ENCODE measurements at regions not wholly inside any gene's neighbourhood (a gene's known extent, or its start where the extent isn't known, plus 50 kb on each side); places are given as distances from the start of the nearest gene placed in this dataset.

- Histone ChIP-seq H3K4me3 (ENCODE audit: low read length in 2 of 2) (no peak overlapping the region), H3K27ac (ENCODE audit: low read depth, low read length) (no peak overlapping the region), H3K27me3 (ENCODE audit: insufficient read depth, low read length) (no peaks in the 10 kb centered on the region), H3K9me3 (ENCODE audit: control insufficient read depth in 1 of 2, low read length in 2 of 2) (no peaks in the 10 kb centered on the region), H3K4me1 (ENCODE audit: insufficient read depth, low read length) (no peaks in the 10 kb centered on the region), H3K36me3 (ENCODE audit: insufficient read depth, low read length) (no peaks in the 10 kb centered on the region)
- POLR2A ChIA-PET (ENCODE audit: partially characterized antibody): no interaction called here
- no peaks in the 10 kb centered on the region for H3K27me3 Mint-ChIP-seq
- no peak for DNase-seq
- no peaks in the 10 kb centered on the region for H3K4me1 Mint-ChIP-seq
- peaks cover 23 to 26% of the 10 kb centered on the region in 2 donors for H3K36me3 Mint-ChIP-seq
- intact Hi-C loops (cut with micrococcal nuclease): no loop called here
- no peak overlapping the region for H3K4me3 Mint-ChIP-seq
- CTCF ChIA-PET (ENCODE audit: partially characterized antibody): no interaction called here
- H3K9me3 Mint-ChIP-seq: peaks cover 0 to 3% (median 0%) of the 10 kb centered on the region in 8 donors
- H3K27ac Mint-ChIP-seq: no peak overlapping the region
These were observed 133.3 kb upstream of the PWP1 start for GRCh38 chr12:107552263-107552662.

- Histone ChIP-seq H3K36me3 (ENCODE audit: insufficient read depth, low read length) (no peaks in the 10 kb centered on the region), H3K9me3 (ENCODE audit: control insufficient read depth in 1 of 2, low read length in 2 of 2) (no peaks in the 10 kb centered on the region), H3K27me3 (ENCODE audit: insufficient read depth, low read length) (no peaks in the 10 kb centered on the region), H3K4me3 (ENCODE audit: low read length in 2 of 2) (no peak overlapping the region), H3K27ac (ENCODE audit: low read depth, low read length) (no peak overlapping the region), H3K4me1 (ENCODE audit: insufficient read depth, low read length) (no peaks in the 10 kb centered on the region)
- CTCF ChIA-PET (ENCODE audit: partially characterized antibody): no interaction called here
- H3K27me3 Mint-ChIP-seq: no peaks in the 10 kb centered on the region
- POLR2A ChIA-PET (ENCODE audit: partially characterized antibody): no interaction called here
- peaks cover 15% of the 10 kb centered on the region in 2 donors for H3K36me3 Mint-ChIP-seq
- no peak overlapping the region for H3K4me3 Mint-ChIP-seq
- no peak overlapping the region for H3K27ac Mint-ChIP-seq
- H3K9me3 Mint-ChIP-seq: peaks cover 0 to 3% (median 0%) of the 10 kb centered on the region in 8 donors
- intact Hi-C loops (cut with micrococcal nuclease): no loop called here
- no peaks in the 10 kb centered on the region for H3K4me1 Mint-ChIP-seq
- DNase-seq: no peak
These were observed 132.3 kb upstream of the PWP1 start for GRCh38 chr12:107553211-107553765.

GRCh38 chr12:107554941-107555340 lies 130.7 kb upstream of the PWP1 start:
- ChIA-PET POLR2A (ENCODE audit: partially characterized antibody) (no interaction called here), CTCF (ENCODE audit: partially characterized antibody) (interaction anchor here (1.4 kb wide), 1 partner anchor 10 kb away, joined by 3 read pairs; no protein-coding TSS in a partner anchor)
- Mint-ChIP-seq H3K4me3 (no peak overlapping the region), H3K9me3 (peaks cover 0 to 2% (median 0%) of the 10 kb centered on the region in 8 donors), H3K4me1 (no peaks in the 10 kb centered on the region), H3K27ac (no peak overlapping the region), H3K27me3 (no peaks in the 10 kb centered on the region), H3K36me3 (peaks cover 7 to 10% of the 10 kb centered on the region in 2 donors)
- H3K36me3 ChIP-seq (ENCODE audit: insufficient read depth, low read length): no peaks in the 10 kb centered on the region
- no peak overlapping the region for H3K27ac ChIP-seq (ENCODE audit: low read depth, low read length)
- no peaks in the 10 kb centered on the region for H3K4me1 ChIP-seq (ENCODE audit: insufficient read depth, low read length)
- no peaks in the 10 kb centered on the region for H3K9me3 ChIP-seq (ENCODE audit: control insufficient read depth in 1 of 2, low read length in 2 of 2)
- H3K4me3 ChIP-seq (ENCODE audit: low read length in 2 of 2): no peak overlapping the region
- no peaks in the 10 kb centered on the region for H3K27me3 ChIP-seq (ENCODE audit: insufficient read depth, low read length)
- intact Hi-C loops (cut with micrococcal nuclease): no loop called here
- no peak for DNase-seq

- POLR2A ChIA-PET (ENCODE audit: partially characterized antibody): no interaction called here
- no peaks in the 10 kb centered on the region for H3K4me1 Mint-ChIP-seq
- H3K36me3 Mint-ChIP-seq: peaks cover 3 to 8% of the 10 kb centered on the region in 2 donors
- CTCF ChIA-PET (ENCODE audit: partially characterized antibody): interaction anchor here (1.1 kb wide), 1 partner anchor 9 kb away, joined by 3 read pairs; no protein-coding TSS in a partner anchor
- Histone ChIP-seq H3K36me3 (ENCODE audit: insufficient read depth, low read length) (no peaks in the 10 kb centered on the region), H3K4me3 (ENCODE audit: low read length in 2 of 2) (no peak overlapping the region), H3K4me1 (ENCODE audit: insufficient read depth, low read length) (no peaks in the 10 kb centered on the region), H3K9me3 (ENCODE audit: control insufficient read depth in 1 of 2, low read length in 2 of 2) (no peaks in the 10 kb centered on the region), H3K27ac (ENCODE audit: low read depth, low read length) (no peak overlapping the region), H3K27me3 (ENCODE audit: insufficient read depth, low read length) (no peaks in the 10 kb centered on the region)
- no peak overlapping the region for H3K4me3 Mint-ChIP-seq
- no peak overlapping the region for H3K27ac Mint-ChIP-seq
- DNase-seq: no peak
- no peaks in the 10 kb centered on the region for H3K9me3 Mint-ChIP-seq
- intact Hi-C loops (cut with micrococcal nuclease): no loop called here
- H3K27me3 Mint-ChIP-seq: no peaks in the 10 kb centered on the region
These were observed 128.6 kb upstream of the PWP1 start for GRCh38 chr12:107557026-107557425.

GRCh38 chr12:107557589-107558100 lies 128.0 kb upstream of the PWP1 start:
- H3K4me1 ChIP-seq (ENCODE audit: insufficient read depth, low read length): no peaks in the 10 kb centered on the region
- H3K4me1 Mint-ChIP-seq: no peaks in the 10 kb centered on the region
- H3K4me3 Mint-ChIP-seq: no peak overlapping the region
- CTCF ChIA-PET (ENCODE audit: partially characterized antibody): interaction anchor here (1.1 kb wide), 1 partner anchor 8 kb away, joined by 3 read pairs; no protein-coding TSS in a partner anchor
- no peaks in the 10 kb centered on the region for H3K27me3 ChIP-seq (ENCODE audit: insufficient read depth, low read length)
- H3K36me3 Mint-ChIP-seq: peaks cover 3 to 5% of the 10 kb centered on the region in 2 donors
- peak overlapping the region in 1 of 7 donors; percentile 48 for H3K27ac Mint-ChIP-seq
- POLR2A ChIA-PET (ENCODE audit: partially characterized antibody): no interaction called here
- H3K9me3 Mint-ChIP-seq: no peaks in the 10 kb centered on the region
- H3K4me3 ChIP-seq (ENCODE audit: low read length in 2 of 2): no peak overlapping the region
- no peaks in the 10 kb centered on the region for H3K36me3 ChIP-seq (ENCODE audit: insufficient read depth, low read length)
- no peaks in the 10 kb centered on the region for H3K9me3 ChIP-seq (ENCODE audit: control insufficient read depth in 1 of 2, low read length in 2 of 2)
- no peaks in the 10 kb centered on the region for H3K27me3 Mint-ChIP-seq
- no peak for DNase-seq
- no peak overlapping the region for H3K27ac ChIP-seq (ENCODE audit: low read depth, low read length)
- intact Hi-C loops (cut with micrococcal nuclease): no loop called here

- Histone ChIP-seq H3K9me3 (ENCODE audit: control insufficient read depth in 1 of 2, low read length in 2 of 2) (no peaks in the 10 kb centered on the region), H3K27me3 (ENCODE audit: insufficient read depth, low read length) (no peaks in the 10 kb centered on the region), H3K36me3 (ENCODE audit: insufficient read depth, low read length) (no peaks in the 10 kb centered on the region), H3K4me1 (ENCODE audit: insufficient read depth, low read length) (no peaks in the 10 kb centered on the region), H3K27ac (ENCODE audit: low read depth, low read length) (no peak overlapping the region), H3K4me3 (ENCODE audit: low read length in 2 of 2) (no peak overlapping the region)
- Mint-ChIP-seq H3K4me1 (no peaks in the 10 kb centered on the region), H3K9me3 (no peaks in the 10 kb centered on the region), H3K27ac (no peak overlapping the region), H3K36me3 (peaks cover 3 to 4% of the 10 kb centered on the region in 2 donors), H3K4me3 (no peak overlapping the region), H3K27me3 (no peaks in the 10 kb centered on the region)
- intact Hi-C loops (cut with micrococcal nuclease): no loop called here
- no peak for DNase-seq
- ChIA-PET POLR2A (ENCODE audit: partially characterized antibody) (no interaction called here), CTCF (ENCODE audit: partially characterized antibody) (no interaction called here)
These were observed 127.3 kb upstream of the PWP1 start for GRCh38 chr12:107558141-107558815.

GRCh38 chr12:107558816-107559382 lies 126.7 kb upstream of the PWP1 start:
- intact Hi-C loops (cut with micrococcal nuclease): no loop called here
- peaks cover 2 to 3% of the 10 kb centered on the region in 2 donors for H3K36me3 Mint-ChIP-seq

More at GRCh38 chr12:107558816-107559382, 126.7 kb upstream of the PWP1 start:
- no peak overlapping the region for H3K27ac ChIP-seq (ENCODE audit: low read depth, low read length)
- Mint-ChIP-seq H3K4me3 (no peak overlapping the region), H3K9me3 (no peaks in the 10 kb centered on the region), H3K27ac (no peak overlapping the region), H3K27me3 (no peaks in the 10 kb centered on the region), H3K4me1 (peaks cover 0 to 2% (median 0%) of the 10 kb centered on the region in 4 donors)
- no peaks in the 10 kb centered on the region for H3K27me3 ChIP-seq (ENCODE audit: insufficient read depth, low read length)
- no peaks in the 10 kb centered on the region for H3K36me3 ChIP-seq (ENCODE audit: insufficient read depth, low read length)
- DNase-seq: no peak
- H3K4me3 ChIP-seq (ENCODE audit: low read length in 2 of 2): no peak overlapping the region
- POLR2A ChIA-PET (ENCODE audit: partially characterized antibody): interaction anchor here (0.9 kb wide), 1 partner anchor 10 kb away, joined by 3 read pairs; no protein-coding TSS in a partner anchor
- H3K4me1 ChIP-seq (ENCODE audit: insufficient read depth, low read length): no peaks in the 10 kb centered on the region
- CTCF ChIA-PET (ENCODE audit: partially characterized antibody): no interaction called here
- no peaks in the 10 kb centered on the region for H3K9me3 ChIP-seq (ENCODE audit: control insufficient read depth in 1 of 2, low read length in 2 of 2)
